ENCODE measurements at regions not wholly inside any gene's neighbourhood (a gene's known extent, or its start where the extent isn't known, plus 50 kb on each side); places are given as distances from the start of the nearest gene placed in this dataset.

- TF ChIP-seq, protein P1, sequence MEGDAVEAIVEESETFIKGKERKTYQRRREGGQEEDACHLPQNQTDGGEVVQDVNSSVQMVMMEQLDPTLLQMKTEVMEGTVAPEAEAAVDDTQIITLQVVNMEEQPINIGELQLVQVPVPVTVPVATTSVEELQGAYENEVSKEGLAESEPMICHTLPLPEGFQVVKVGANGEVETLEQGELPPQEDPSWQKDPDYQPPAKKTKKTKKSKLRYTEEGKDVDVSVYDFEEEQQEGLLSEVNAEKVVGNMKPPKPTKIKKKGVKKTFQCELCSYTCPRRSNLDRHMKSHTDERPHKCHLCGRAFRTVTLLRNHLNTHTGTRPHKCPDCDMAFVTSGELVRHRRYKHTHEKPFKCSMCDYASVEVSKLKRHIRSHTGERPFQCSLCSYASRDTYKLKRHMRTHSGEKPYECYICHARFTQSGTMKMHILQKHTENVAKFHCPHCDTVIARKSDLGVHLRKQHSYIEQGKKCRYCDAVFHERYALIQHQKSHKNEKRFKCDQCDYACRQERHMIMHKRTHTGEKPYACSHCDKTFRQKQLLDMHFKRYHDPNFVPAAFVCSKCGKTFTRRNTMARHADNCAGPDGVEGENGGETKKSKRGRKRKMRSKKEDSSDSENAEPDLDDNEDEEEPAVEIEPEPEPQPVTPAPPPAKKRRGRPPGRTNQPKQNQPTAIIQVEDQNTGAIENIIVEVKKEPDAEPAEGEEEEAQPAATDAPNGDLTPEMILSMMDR (IDR thresholded peaks at IDR 0.05): no peak
- TF ChIP-seq EZH2 (IDR thresholded peaks at IDR 0.05; ENCODE audit: borderline replicate concordance, insufficient read depth, low read depth, low read length, poor library complexity, severe bottlenecking): no peak
Measured at GRCh38 chr5:110923971-110924370, 147.5 kb upstream of the TSLP start.

Data from B cell (primary cell).